DND-41 (cell line): ENCODE measurements at regions not wholly inside any gene's neighbourhood (a gene's known extent, or its start where the extent isn't known, plus 50 kb on each side); places are given as distances from the start of the nearest gene placed in this dataset.

Experiments used
- ATAC-seq: fragments of 200-7000 bp; cut with Tn5 transposase; 3 replicates; pipeline ENCODE4 v1.9.1; 2021; ENCODE audit warnings: low read depth; ENCODE audit not compliant: insufficient read depth
- DNase-seq: peaks from one replicate; pipeline ENCODE4 v3.0.0-alpha.2; 2020
- H2AFZ ChIP-seq: 2 replicates; pipeline ENCODE4 v1.6.0; 2012; ENCODE audit warnings: low read depth, low read length
- H3K27ac ChIP-seq: 2 replicates; pipeline ENCODE4 v1.5.1; 2012; ENCODE audit warnings: low read length, inconsistent platforms
- H3K27me3 ChIP-seq: fragments of 200-600 bp; sonication (generic); 2 replicates; pipeline ENCODE4 v1.6.0; 2012; ENCODE audit warnings: low read length, mild to moderate bottlenecking, inconsistent platforms; ENCODE audit not compliant: insufficient read depth, poor library complexity
- H3K36me3 ChIP-seq: 2 replicates; pipeline ENCODE4 v1.5.1; 2012; ENCODE audit warnings: low read length, inconsistent platforms; ENCODE audit not compliant: insufficient read depth
- H3K4me1 ChIP-seq: 2 replicates; pipeline ENCODE4 v1.5.1; 2012; ENCODE audit warnings: mild to moderate bottlenecking, low read length; ENCODE audit not compliant: insufficient read depth
- H3K4me2 ChIP-seq: 2 replicates; pipeline ENCODE4 v1.6.0; 2012; ENCODE audit warnings: mild to moderate bottlenecking, moderate library complexity, low read length, inconsistent platforms; ENCODE audit not compliant: insufficient read depth
- H3K4me3 ChIP-seq, 2 experiments: fragments of 200-600 bp in 1 of 2; shearing (Covaris generic) in 1 of 2; 2 replicates each; pipeline ENCODE4 v1.5.1; 2012 to 2016; ENCODE audit warnings: inconsistent platforms in 2 of 2, low read length in 2 of 2, mild to moderate bottlenecking in 2 of 2, low read depth in 1 of 2, moderate library complexity in 1 of 2
- H3K79me2 ChIP-seq: 2 replicates; pipeline ENCODE4 v1.6.0; 2012; ENCODE audit warnings: low read length, inconsistent platforms; ENCODE audit not compliant: insufficient read depth
- H3K9ac ChIP-seq: 2 replicates; pipeline ENCODE4 v1.6.0; 2012; ENCODE audit warnings: low read depth, mild to moderate bottlenecking, inconsistent platforms, low read length, moderate library complexity
- H3K9me3 ChIP-seq: 2 replicates; pipeline ENCODE4 v1.5.1; 2012; ENCODE audit warnings: low read length, moderate library complexity, mild to moderate bottlenecking, inconsistent platforms; ENCODE audit not compliant: insufficient read depth, severe bottlenecking
- H4K20me1 ChIP-seq: 2 replicates; pipeline ENCODE4 v1.6.0; 2012; ENCODE audit warnings: low read length; ENCODE audit not compliant: insufficient read depth
- CTCF ChIP-seq: IDR thresholded peaks from 2 replicates; pipeline ENCODE4 v1.5.1; 2012; ENCODE audit warnings: borderline replicate concordance, low read length, moderate library complexity, mild to moderate bottlenecking; ENCODE audit not compliant: poor library complexity, severe bottlenecking; ENCODE audit errors: extremely low read depth
- EZH2 ChIP-seq: IDR thresholded peaks from 3 replicates; pipeline ENCODE4 v1.6.1; 2012; ENCODE audit warnings: borderline replicate concordance, low read depth, mild to moderate bottlenecking, moderate library complexity, low read length, inconsistent platforms; ENCODE audit not compliant: severe bottlenecking

- H3K4me1 ChIP-seq = no peaks in the 10 kb centered on the region
- no peaks in the 10 kb centered on the region for H4K20me1 ChIP-seq
- ATAC-seq (no peak), DNase-seq (no peak)
- no peaks in the 10 kb centered on the region for H3K27me3 ChIP-seq
- no peak overlapping the region for H3K27ac ChIP-seq
- no peak overlapping the region for H3K4me2 ChIP-seq
- no peaks in the 10 kb centered on the region for H3K9me3 ChIP-seq
- no peak overlapping the region for H2AFZ ChIP-seq
- no peak for TF ChIP-seq CTCF
- TF ChIP-seq EZH2 = no peak
- no peak overlapping the region for H3K9ac ChIP-seq
- H3K36me3 ChIP-seq = no peaks in the 10 kb centered on the region
- no peaks in the 10 kb centered on the region for H3K79me2 ChIP-seq
- H3K4me3 ChIP-seq = no peak overlapping the region
These were observed 1736.9 kb downstream of the TP53TG3F start for GRCh38 chr16:35196313-35196712.

GRCh38 chr16:35197656-35198055, 1738.2 kb downstream of the TP53TG3F start:
- Histone ChIP-seq H3K36me3 (no peaks in the 10 kb centered on the region), H3K4me1 (no peaks in the 10 kb centered on the region), H3K27me3 (no peaks in the 10 kb centered on the region), H2AFZ (no peak overlapping the region), H3K27ac (no peak overlapping the region), H3K79me2 (no peaks in the 10 kb centered on the region), H3K4me3 (no peak overlapping the region), H4K20me1 (no peaks in the 10 kb centered on the region), H3K9me3 (no peaks in the 10 kb centered on the region), H3K9ac (no peak overlapping the region), H3K4me2 (no peak overlapping the region)
- ATAC-seq (no peak), DNase-seq (no peak)
- no peak for TF ChIP-seq CTCF
- no peak for TF ChIP-seq EZH2

GRCh38 chr16:35198223-35199199, 1739.1 kb downstream of the TP53TG3F start:
- no peak overlapping the region for H3K9ac ChIP-seq
- H3K36me3 ChIP-seq = no peaks in the 10 kb centered on the region
- TF ChIP-seq CTCF (no peak), EZH2 (no peak)
- no peaks in the 10 kb centered on the region for H3K4me1 ChIP-seq
- no peak overlapping the region for H3K4me3 ChIP-seq
- H3K9me3 ChIP-seq = no peaks in the 10 kb centered on the region
- H4K20me1 ChIP-seq = no peaks in the 10 kb centered on the region
- no peak overlapping the region for H3K4me2 ChIP-seq
- H3K79me2 ChIP-seq = no peaks in the 10 kb centered on the region
- H3K27ac ChIP-seq = no peak overlapping the region
- DNase-seq = no peak
- ATAC-seq = no peak
- no peaks in the 10 kb centered on the region for H3K27me3 ChIP-seq
- H2AFZ ChIP-seq = no peak overlapping the region
